ENCODE measurements at regions not wholly inside any gene's neighbourhood (a gene's known extent, or its start where the extent isn't known, plus 50 kb on each side); places are given as distances from the start of the nearest gene placed in this dataset.

GRCh38 chr3:70874196-70874595, 561.8 kb upstream of the MDFIC2 start:
- 98% methylated on average over 3 of the region's 3 CpGs for WGBS (ENCODE audit: low lambda C conversion rate)

GRCh38 chr3:70873686-70874085, 561.2 kb upstream of the MDFIC2 start:
- no peaks in the 10 kb centered on the region for H4K20me1 ChIP-seq (ENCODE audit: insufficient read depth)
- H3K27me3 ChIP-seq (ENCODE audit: insufficient read depth): no peaks in the 10 kb centered on the region
- H3K9me3 ChIP-seq: no peaks in the 10 kb centered on the region
- WGBS (ENCODE audit: low lambda C conversion rate): 78% methylated on average over 5 of the region's 5 CpGs
- no peak overlapping the region for H3K9ac ChIP-seq
- no peak overlapping the region for H3K4me2 ChIP-seq
- H3K79me2 ChIP-seq (ENCODE audit: insufficient read depth): no peaks in the 10 kb centered on the region
- no peaks in the 10 kb centered on the region for H3K36me3 ChIP-seq (replicated peaks in 1 of 2; ENCODE audit: control insufficient read depth in 1 of 2, insufficient read depth in 2 of 2, low read length in 1 of 2)
- H3F3A ChIP-seq (replicated peaks; ENCODE audit: insufficient read depth): no peaks in the 10 kb centered on the region
- no peak for DNase-seq
- H3K9me2 ChIP-seq: no peaks in the 10 kb centered on the region
- H3K4me1 ChIP-seq (ENCODE audit: control insufficient read depth in 1 of 2, insufficient read depth in 2 of 2, low read depth in 1 of 2, low read length in 1 of 2): no peaks in the 10 kb centered on the region
- CTCF ChIA-PET: no interaction called here
- POLR2A ChIA-PET: no interaction called here
- no peak overlapping the region for H3K4me3 ChIP-seq (ENCODE audit: low read depth in 2 of 2, low read length in 1 of 2)
- TF ChIP-seq RFX5 (IDR thresholded peaks at IDR 0.05; ENCODE audit: low read length): no peak
- no peak for TF ChIP-seq FOXJ3 (CRISPR knock-in tag; IDR thresholded peaks at IDR 0.05)
- TF ChIP-seq EZH2phosphoT487 (IDR thresholded peaks at IDR 0.05; ENCODE audit: borderline replicate concordance, low read depth): no peak
- TF ChIP-seq POLR2AphosphoS5 (IDR thresholded peaks at IDR 0.05; ENCODE audit: low read depth, low read length): no peak
- TF ChIP-seq REST (IDR thresholded peaks at IDR 0.05; ENCODE audit: low read depth, low read length): no peak
- no peak for TF ChIP-seq MXI1 (IDR thresholded peaks at IDR 0.05; ENCODE audit: low read depth, low read length)
- no peak for TF ChIP-seq USF1 (IDR thresholded peaks at IDR 0.05; ENCODE audit: borderline replicate concordance, low read depth)
- no peak for TF ChIP-seq NRF1 (IDR thresholded peaks at IDR 0.05; ENCODE audit: low read depth, low read length)
- no peak for TF ChIP-seq TCF12 (IDR thresholded peaks at IDR 0.05)
- no peak for TF ChIP-seq FOXM1 (IDR thresholded peaks at IDR 0.05; ENCODE audit: low read depth)
- no peak for TF ChIP-seq TAF1 (IDR thresholded peaks at IDR 0.05; ENCODE audit: borderline replicate concordance, low read depth, low read length)
- no peak for TF ChIP-seq IRF3 (IDR thresholded peaks at IDR 0.05; ENCODE audit: low read depth, low read length)
- no peak for TF ChIP-seq ELF1 (IDR thresholded peaks at IDR 0.05)
- no peak overlapping the region for H3K27ac ChIP-seq (ENCODE audit: low read depth in 2 of 2, low read length in 1 of 2)
- H2AFZ ChIP-seq (ENCODE audit: low read depth): no peak overlapping the region

More at GRCh38 chr3:70874196-70874595, 561.8 kb upstream of the MDFIC2 start:
- H2AFZ ChIP-seq (ENCODE audit: low read depth): no peak overlapping the region
- H4K20me1 ChIP-seq (ENCODE audit: insufficient read depth): no peaks in the 10 kb centered on the region
- H3K4me3 ChIP-seq (ENCODE audit: low read depth in 2 of 2, low read length in 1 of 2): no peak overlapping the region
- H3F3A ChIP-seq (replicated peaks; ENCODE audit: insufficient read depth): no peaks in the 10 kb centered on the region
- no peak overlapping the region for H3K4me2 ChIP-seq
- H3K9ac ChIP-seq: no peak overlapping the region
- DNase-seq: no peak
- no peak overlapping the region for H3K27ac ChIP-seq (ENCODE audit: low read depth in 2 of 2, low read length in 1 of 2)
- no peaks in the 10 kb centered on the region for H3K36me3 ChIP-seq (replicated peaks in 1 of 2; ENCODE audit: control insufficient read depth in 1 of 2, insufficient read depth in 2 of 2, low read length in 1 of 2)
- TF ChIP-seq NRF1 (IDR thresholded peaks at IDR 0.05; ENCODE audit: low read depth, low read length): no peak
- TF ChIP-seq YY1 (IDR thresholded peaks at IDR 0.05; ENCODE audit: low read depth): no peak
- no peak for TF ChIP-seq MXI1 (IDR thresholded peaks at IDR 0.05; ENCODE audit: low read depth, low read length)
- no peak for TF ChIP-seq RXRA (IDR thresholded peaks at IDR 0.05; ENCODE audit: borderline replicate concordance, low read depth)
- TF ChIP-seq RCOR1 (IDR thresholded peaks at IDR 0.05; ENCODE audit: low read length): no peak
- no peak for TF ChIP-seq NFIC (IDR thresholded peaks at IDR 0.05; ENCODE audit: borderline replicate concordance)
- TF ChIP-seq, protein P1, sequence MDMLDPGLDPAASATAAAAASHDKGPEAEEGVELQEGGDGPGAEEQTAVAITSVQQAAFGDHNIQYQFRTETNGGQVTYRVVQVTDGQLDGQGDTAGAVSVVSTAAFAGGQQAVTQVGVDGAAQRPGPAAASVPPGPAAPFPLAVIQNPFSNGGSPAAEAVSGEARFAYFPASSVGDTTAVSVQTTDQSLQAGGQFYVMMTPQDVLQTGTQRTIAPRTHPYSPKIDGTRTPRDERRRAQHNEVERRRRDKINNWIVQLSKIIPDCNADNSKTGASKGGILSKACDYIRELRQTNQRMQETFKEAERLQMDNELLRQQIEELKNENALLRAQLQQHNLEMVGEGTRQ (IDR thresholded peaks at IDR 0.05; ENCODE audit: borderline replicate concordance, low read depth, low read length): no peak
- no peak for TF ChIP-seq TAF1 (IDR thresholded peaks at IDR 0.05; ENCODE audit: borderline replicate concordance, low read depth, low read length)
- H3K9me2 ChIP-seq: no peaks in the 10 kb centered on the region
- no peaks in the 10 kb centered on the region for H3K27me3 ChIP-seq (ENCODE audit: insufficient read depth)
- no peaks in the 10 kb centered on the region for H3K4me1 ChIP-seq (ENCODE audit: control insufficient read depth in 1 of 2, insufficient read depth in 2 of 2, low read depth in 1 of 2, low read length in 1 of 2)
- H3K79me2 ChIP-seq (ENCODE audit: insufficient read depth): no peaks in the 10 kb centered on the region
- H3K9me3 ChIP-seq: no peaks in the 10 kb centered on the region
- CTCF ChIA-PET: no interaction called here
- POLR2A ChIA-PET: no interaction called here
